Adrenal gland (tissue), 5 donors: ENCODE measurements at regions not wholly inside any gene's neighbourhood (a gene's known extent, or its start where the extent isn't known, plus 50 kb on each side); places are given as distances from the start of the nearest gene placed in this dataset.

Experiments
- POLR2A ChIP-seq, 2 donors: fragments of 450-650 bp; IDR thresholded peaks; one replicate each; pipeline ENCODE4 v1.6.1; 2017; ENCODE audit warnings: antibody characterized with exemption in 2 of 2, mild to moderate bottlenecking in 2 of 2, moderate library complexity in 1 of 2
- TF ChIP-seq, protein P1 (sequence below), 6 experiments: fragments of 450-650 bp in 4 of 6; fragments of 200-600 bp in 2 of 6; sonication (generic) in 1 of 6; IDR thresholded peaks; 1 replicate in 5 of 6; 2 replicates in 1 of 6; pipeline versions ENCODE4 v1.5.1 to v1.8.0; 2016 to 2021; ENCODE audit warnings: antibody characterized with exemption in 6 of 6, mild to moderate bottlenecking in 2 of 6, moderate library complexity in 1 of 6
- donor health status: DM: no; HTN: no; CAD: no.

DNA sequence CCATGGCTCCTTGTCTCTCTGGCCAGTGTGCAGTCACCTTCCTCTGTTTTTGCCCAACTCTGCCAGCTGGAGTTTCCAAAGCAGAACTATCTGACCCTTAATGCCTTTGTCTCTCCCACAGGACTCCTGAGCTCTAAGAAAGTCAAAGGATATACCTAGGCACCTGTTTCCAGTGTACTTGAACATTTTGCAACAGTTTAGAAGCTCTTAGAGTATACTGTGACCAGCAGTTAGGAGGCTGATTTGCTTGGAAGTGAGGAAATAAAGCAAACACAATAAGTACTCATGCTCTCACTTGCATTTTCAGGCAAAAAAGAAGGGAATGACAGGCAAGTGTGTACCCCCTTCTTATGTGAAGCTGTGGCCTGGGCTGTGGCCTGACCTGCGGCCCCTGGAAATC lies 204.3 kb upstream of the PLET1 start:
- TF ChIP-seq, protein P1, sequence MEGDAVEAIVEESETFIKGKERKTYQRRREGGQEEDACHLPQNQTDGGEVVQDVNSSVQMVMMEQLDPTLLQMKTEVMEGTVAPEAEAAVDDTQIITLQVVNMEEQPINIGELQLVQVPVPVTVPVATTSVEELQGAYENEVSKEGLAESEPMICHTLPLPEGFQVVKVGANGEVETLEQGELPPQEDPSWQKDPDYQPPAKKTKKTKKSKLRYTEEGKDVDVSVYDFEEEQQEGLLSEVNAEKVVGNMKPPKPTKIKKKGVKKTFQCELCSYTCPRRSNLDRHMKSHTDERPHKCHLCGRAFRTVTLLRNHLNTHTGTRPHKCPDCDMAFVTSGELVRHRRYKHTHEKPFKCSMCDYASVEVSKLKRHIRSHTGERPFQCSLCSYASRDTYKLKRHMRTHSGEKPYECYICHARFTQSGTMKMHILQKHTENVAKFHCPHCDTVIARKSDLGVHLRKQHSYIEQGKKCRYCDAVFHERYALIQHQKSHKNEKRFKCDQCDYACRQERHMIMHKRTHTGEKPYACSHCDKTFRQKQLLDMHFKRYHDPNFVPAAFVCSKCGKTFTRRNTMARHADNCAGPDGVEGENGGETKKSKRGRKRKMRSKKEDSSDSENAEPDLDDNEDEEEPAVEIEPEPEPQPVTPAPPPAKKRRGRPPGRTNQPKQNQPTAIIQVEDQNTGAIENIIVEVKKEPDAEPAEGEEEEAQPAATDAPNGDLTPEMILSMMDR (IDR thresholded peaks at IDR 0.05): no peak
- TF ChIP-seq POLR2A (IDR thresholded peaks at IDR 0.05): no peak
